IPS-15b (cell line): ENCODE measurements at regions not wholly inside any gene's neighbourhood (a gene's known extent, or its start where the extent isn't known, plus 50 kb on each side); places are given as distances from the start of the nearest gene placed in this dataset.

Source experiments
- H3K27me3 ChIP-seq: one replicate; pipeline ENCODE4 v1.6.1; 2013; ENCODE audit warnings: low read length; ENCODE audit not compliant: control insufficient read depth, insufficient read depth
- H3K36me3 ChIP-seq: one replicate; pipeline ENCODE4 v1.6.1; 2013; ENCODE audit warnings: low read length; ENCODE audit not compliant: control insufficient read depth, insufficient read depth
- H3K4me1 ChIP-seq: one replicate; pipeline ENCODE4 v1.6.1; 2013; ENCODE audit warnings: mild to moderate bottlenecking, low read length; ENCODE audit not compliant: control insufficient read depth, insufficient read depth
- H3K4me3 ChIP-seq: one replicate; pipeline ENCODE4 v1.5.1; 2013; ENCODE audit warnings: low read depth, low read length
- H3K9ac ChIP-seq: one replicate; pipeline ENCODE4 v1.6.1; 2013; ENCODE audit warnings: low read depth, mild to moderate bottlenecking, low read length
- H3K9me3 ChIP-seq: one replicate; pipeline ENCODE4 v1.6.1; 2013; ENCODE audit warnings: mild to moderate bottlenecking, low read length; ENCODE audit not compliant: control insufficient read depth, insufficient read depth

DNA sequence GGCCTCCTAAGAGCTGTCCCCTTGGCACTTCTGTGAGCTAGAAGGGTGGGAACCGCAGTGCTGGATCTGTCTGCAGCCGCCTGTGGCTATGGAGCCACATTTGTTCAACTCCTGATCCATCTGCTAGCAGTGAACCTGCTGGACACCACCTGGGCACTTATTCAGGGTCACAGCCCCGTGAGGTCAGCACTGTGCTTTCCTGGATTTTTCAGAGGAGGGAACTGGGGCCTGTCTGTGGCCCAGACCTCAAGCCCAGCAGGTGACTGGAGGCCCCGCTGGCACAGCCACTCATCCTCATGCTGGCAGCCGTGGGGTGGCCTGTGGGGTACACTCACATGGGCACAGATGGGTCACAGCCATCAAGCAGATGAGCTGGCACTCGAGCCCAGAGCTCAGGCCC lies 155.3 kb downstream of the TFCP2L1 start:
- H3K4me1 ChIP-seq: peaks cover 5% of the 10 kb centered on the region
- H3K9me3 ChIP-seq: no peaks in the 10 kb centered on the region
- H3K4me3 ChIP-seq: no peak overlapping the region
- H3K36me3 ChIP-seq: no peaks in the 10 kb centered on the region
- H3K9ac ChIP-seq: no peak overlapping the region
- no peaks in the 10 kb centered on the region for H3K27me3 ChIP-seq

- no peaks in the 10 kb centered on the region for H3K36me3 ChIP-seq
- H3K9ac ChIP-seq: no peak overlapping the region
- H3K4me3 ChIP-seq: no peak overlapping the region
- H3K27me3 ChIP-seq: no peaks in the 10 kb centered on the region
- no peaks in the 10 kb centered on the region for H3K9me3 ChIP-seq
- peaks cover 5% of the 10 kb centered on the region for H3K4me1 ChIP-seq
Measured at GRCh38 chr2:121130301-121130850, 154.6 kb downstream of the TFCP2L1 start.

DNA sequence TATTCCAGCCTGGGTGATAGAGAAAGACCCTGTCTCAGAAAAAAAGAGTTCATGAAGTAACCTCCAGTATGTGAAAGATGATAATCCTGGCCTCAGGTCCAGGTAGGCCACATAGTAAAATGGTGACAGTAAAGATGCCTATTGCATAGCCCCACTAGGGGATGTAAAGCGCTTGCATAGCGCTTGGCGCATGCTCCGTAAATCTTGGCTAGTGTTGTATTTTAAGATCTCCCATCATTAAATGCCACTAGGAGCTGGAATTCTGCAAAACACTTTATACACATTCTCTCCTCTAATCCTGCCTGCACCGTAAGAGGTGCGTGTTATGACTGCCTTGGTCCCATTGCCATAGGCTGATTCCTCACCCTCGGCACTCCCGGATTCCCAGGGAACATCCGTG lies 153.6 kb downstream of the TFCP2L1 start:
- Histone ChIP-seq H3K36me3 (no peaks in the 10 kb centered on the region), H3K9me3 (no peaks in the 10 kb centered on the region), H3K9ac (no peak overlapping the region)

DNA sequence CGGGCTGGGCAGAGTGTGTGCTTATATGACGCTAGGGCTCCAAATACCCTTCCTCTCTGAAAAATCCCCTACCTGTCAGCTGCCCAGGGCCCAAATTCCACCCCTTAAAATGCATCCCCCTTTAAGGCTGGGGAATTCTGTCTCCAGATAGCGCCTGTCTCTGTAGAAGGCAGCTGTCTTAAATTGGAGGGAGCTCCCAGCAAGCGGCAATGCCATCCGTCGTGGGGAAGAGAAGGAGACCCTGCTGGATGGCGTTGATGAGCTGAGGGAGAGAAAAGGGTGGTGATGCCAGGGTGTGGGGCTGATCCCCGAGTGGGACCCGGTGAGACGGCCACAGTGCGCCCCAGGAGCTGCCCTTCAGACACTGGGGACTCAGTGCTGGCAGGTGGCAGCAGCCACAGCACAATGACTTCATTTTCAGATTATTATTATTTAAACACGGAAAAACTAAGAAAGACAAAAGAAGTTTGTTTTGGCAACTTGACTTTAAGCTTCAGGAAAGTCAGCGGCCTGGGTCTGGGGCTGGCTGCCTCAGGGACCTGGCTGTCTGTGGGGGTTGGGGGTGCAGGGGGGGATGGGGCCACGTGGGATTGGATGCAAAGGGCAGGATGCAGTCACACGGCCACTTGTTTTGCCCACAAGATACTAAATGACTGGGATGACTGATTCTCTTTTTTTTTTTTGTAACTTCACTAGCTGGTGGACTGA lies 152.8 kb downstream of the TFCP2L1 start:
- no peaks in the 10 kb centered on the region for H3K36me3 ChIP-seq

More for the DNA sequence above, 153.6 kb downstream of the TFCP2L1 start:
- Histone ChIP-seq H3K4me1 (peaks cover 5% of the 10 kb centered on the region), H3K4me3 (no peak overlapping the region), H3K27me3 (no peaks in the 10 kb centered on the region)

GRCh38 chr2:121132762-121133107 lies 152.3 kb downstream of the TFCP2L1 start:
- no peaks in the 10 kb centered on the region for H3K9me3 ChIP-seq
- no peaks in the 10 kb centered on the region for H3K36me3 ChIP-seq
- peaks cover 5% of the 10 kb centered on the region for H3K4me1 ChIP-seq
- no peak overlapping the region for H3K9ac ChIP-seq
- no peaks in the 10 kb centered on the region for H3K27me3 ChIP-seq
- no peak overlapping the region for H3K4me3 ChIP-seq

More for the DNA sequence above, 152.8 kb downstream of the TFCP2L1 start:
- Histone ChIP-seq H3K9ac (no peak overlapping the region), H3K9me3 (no peaks in the 10 kb centered on the region), H3K27me3 (no peaks in the 10 kb centered on the region), H3K4me3 (no peak overlapping the region), H3K4me1 (peaks cover 5% of the 10 kb centered on the region)

DNA sequence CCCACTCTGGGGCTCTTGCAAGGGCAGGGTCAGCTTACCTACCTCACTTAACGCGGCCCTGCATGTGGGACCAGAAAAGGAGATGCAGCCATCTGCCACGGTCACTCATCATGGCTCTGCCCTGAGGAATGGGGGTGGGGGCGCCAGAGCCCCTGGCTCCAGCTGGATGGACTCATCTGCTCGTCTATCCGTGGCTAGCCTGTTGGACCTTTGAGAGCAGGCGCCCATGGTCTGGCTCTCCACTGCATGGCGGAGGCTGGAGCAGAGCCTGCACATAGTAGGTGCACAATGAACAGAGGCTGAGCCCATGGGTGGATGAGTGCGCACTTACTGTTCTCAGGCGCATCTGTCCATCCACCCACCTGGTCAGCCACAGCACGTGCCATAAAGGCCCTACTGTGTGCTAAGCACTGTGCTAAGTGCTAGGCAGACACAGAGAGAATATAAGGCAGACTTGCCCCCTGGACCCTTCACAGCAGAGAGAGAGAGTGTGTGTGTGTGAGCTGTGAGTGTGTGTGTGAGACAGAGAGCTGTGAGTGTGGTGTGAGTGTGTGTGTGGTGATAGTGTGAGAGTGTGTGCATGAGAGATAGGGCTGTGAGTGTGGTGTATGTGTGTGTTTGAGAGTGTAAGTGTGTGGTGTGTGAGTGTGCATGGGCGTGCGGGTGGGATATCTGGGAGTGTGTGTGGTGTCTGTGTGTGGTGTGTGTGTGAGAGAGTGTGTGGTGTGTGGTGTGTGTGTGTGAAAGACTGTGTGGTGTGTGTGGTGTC lies 151.3 kb downstream of the TFCP2L1 start:
- Histone ChIP-seq H3K4me3 (no peak overlapping the region), H3K9me3 (no peaks in the 10 kb centered on the region), H3K9ac (no peak overlapping the region), H3K36me3 (no peaks in the 10 kb centered on the region), H3K27me3 (no peaks in the 10 kb centered on the region), H3K4me1 (peaks cover 3% of the 10 kb centered on the region)

- H3K9ac ChIP-seq: no peak overlapping the region
- no peaks in the 10 kb centered on the region for H3K4me1 ChIP-seq
- no peaks in the 10 kb centered on the region for H3K27me3 ChIP-seq
- H3K36me3 ChIP-seq: no peaks in the 10 kb centered on the region
- no peaks in the 10 kb centered on the region for H3K9me3 ChIP-seq
- no peak overlapping the region for H3K4me3 ChIP-seq
Measured at GRCh38 chr2:121134728-121135127, 150.3 kb downstream of the TFCP2L1 start.

GRCh38 chr2:121135168-121135853 lies 149.7 kb downstream of the TFCP2L1 start:
- H3K4me1 ChIP-seq: no peaks in the 10 kb centered on the region
- no peaks in the 10 kb centered on the region for H3K27me3 ChIP-seq
- no peak overlapping the region for H3K9ac ChIP-seq
- no peaks in the 10 kb centered on the region for H3K36me3 ChIP-seq
- no peak overlapping the region for H3K4me3 ChIP-seq
- no peaks in the 10 kb centered on the region for H3K9me3 ChIP-seq

GRCh38 chr2:121136323-121136722 lies 148.7 kb downstream of the TFCP2L1 start:
- Histone ChIP-seq H3K36me3 (no peaks in the 10 kb centered on the region), H3K9ac (no peak overlapping the region), H3K4me3 (no peak overlapping the region), H3K27me3 (no peaks in the 10 kb centered on the region), H3K4me1 (no peaks in the 10 kb centered on the region), H3K9me3 (no peaks in the 10 kb centered on the region)

GRCh38 chr2:121137571-121137970 lies 147.4 kb downstream of the TFCP2L1 start:
- H3K4me3 ChIP-seq: no peak overlapping the region
- H3K36me3 ChIP-seq: no peaks in the 10 kb centered on the region
- H3K9ac ChIP-seq: no peak overlapping the region
- H3K27me3 ChIP-seq: no peaks in the 10 kb centered on the region
- no peaks in the 10 kb centered on the region for H3K4me1 ChIP-seq
- no peaks in the 10 kb centered on the region for H3K9me3 ChIP-seq

DNA sequence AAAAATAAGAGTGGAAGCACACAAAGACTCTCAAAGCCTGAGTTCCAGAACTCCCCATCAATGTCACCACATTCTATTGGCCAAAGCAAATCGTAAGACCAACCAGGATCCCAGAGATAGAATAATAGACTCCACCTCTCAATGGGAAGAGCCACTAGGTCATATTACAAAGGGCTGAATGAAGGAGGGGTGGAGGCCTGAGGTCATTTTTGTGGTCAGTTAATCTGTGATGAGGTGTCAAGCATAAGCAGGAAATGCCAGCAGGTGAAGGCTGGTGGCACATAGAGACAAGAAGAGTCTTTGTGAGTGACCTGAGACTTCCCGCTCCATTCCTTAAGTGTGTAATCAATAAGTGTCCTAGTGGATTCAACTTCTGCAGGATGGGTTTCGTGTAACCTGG lies 144.3 kb downstream of the TFCP2L1 start:
- Histone ChIP-seq H3K4me1 (no peaks in the 10 kb centered on the region), H3K9me3 (no peaks in the 10 kb centered on the region), H3K4me3 (no peak overlapping the region), H3K36me3 (no peaks in the 10 kb centered on the region), H3K9ac (no peak overlapping the region), H3K27me3 (no peaks in the 10 kb centered on the region)
